ENCODE measurements at regions not wholly inside any gene's neighbourhood (a gene's known extent, or its start where the extent isn't known, plus 50 kb on each side); places are given as distances from the start of the nearest gene placed in this dataset.

- in situ Hi-C loops (cut with MboI) (no loop called here), intact Hi-C loops (cut with micrococcal nuclease) (no loop called here)
- 3% methylated on average over 2 of the region's 2 CpGs for WGBS (ENCODE audit: insufficient coverage, low coverage, missing lambda C conversion rate)
- no peak overlapping the region for H2AFZ ChIP-seq (ENCODE audit: low read depth, low read length)
- no peaks in the 10 kb centered on the region for H3K27me3 ChIP-seq (ENCODE audit: control insufficient read depth in 2 of 2, insufficient read depth in 2 of 2, low read length in 2 of 2)
- POLR2A ChIA-PET = no interaction called here
- no peaks in the 10 kb centered on the region for H3K36me3 ChIP-seq (ENCODE audit: control insufficient read depth, insufficient read depth, low read length)
- no peak for ATAC-seq
- H3K9me1 ChIP-seq (ENCODE audit: control insufficient read depth, insufficient read depth, low read length) = no peaks in the 10 kb centered on the region
- BruUV-seq (replicated peaks) = no TSS peak
- FAIRE-seq = no peak
- no peaks in the 10 kb centered on the region for H4K20me1 ChIP-seq (replicated peaks; ENCODE audit: control insufficient read depth, insufficient read depth, low read length)
- H3K9me3 ChIP-seq (replicated peaks; ENCODE audit: control insufficient read depth, insufficient read depth, low read depth, low read length) = 0 out of 2 replicates have a peak, but pooled peaks cover 2% of the 10 kb centered on the region
- no peak overlapping the region for H3K4me3 ChIP-seq
- no peak for DNase-seq (ENCODE audit: extremely low read depth in 1 of 4, low spot score in 3 of 4)
- CTCF ChIA-PET (ENCODE audit: low intra/inter-chr PET ratio) = no interaction called here
- H3K4me2 ChIP-seq (ENCODE audit: insufficient read depth, low read length) = no peak overlapping the region
- no peak overlapping the region for H3K27ac ChIP-seq (ENCODE audit: extremely low read depth, low read depth, low read length)
- no peak overlapping the region for H3K9ac ChIP-seq (ENCODE audit: insufficient read depth in 1 of 2, low read depth in 2 of 2, low read length in 2 of 2)
- H3K4me1 ChIP-seq (replicated peaks in 1 of 2; ENCODE audit: control insufficient read depth in 2 of 2, insufficient read depth in 2 of 2, low read length in 2 of 2) = no peaks in the 10 kb centered on the region
- no peaks in the 10 kb centered on the region for H3K79me2 ChIP-seq (ENCODE audit: control insufficient read depth, insufficient read depth, low read length)
- TF ChIP-seq CHD1 (IDR thresholded peaks at IDR 0.05; ENCODE audit: low read length) = no peak
- no peak for TF ChIP-seq SREBF1 (IDR thresholded peaks at IDR 0.05; ENCODE audit: borderline replicate concordance, low read depth, low read length)
- no peak for TF ChIP-seq MTA1 (IDR thresholded peaks at IDR 0.05; ENCODE audit: borderline replicate concordance)
- no peak for TF ChIP-seq XRCC5 (IDR thresholded peaks at IDR 0.05; ENCODE audit: low read depth, low read length)
- TF ChIP-seq TAF15 (IDR thresholded peaks at IDR 0.05; ENCODE audit: low read depth, low read length) = no peak
- no peak for TF ChIP-seq ZNF586 (CRISPR knock-in tag; conservative IDR thresholded peaks at IDR 0.05)
- TF ChIP-seq CHD4 (IDR thresholded peaks at IDR 0.05; ENCODE audit: insufficient read depth, insufficient replicate concordance, low read depth, low read length, poor library complexity, severe bottlenecking) = no peak
- no peak for TF ChIP-seq ZNF551 (CRISPR knock-in tag; IDR thresholded peaks at IDR 0.05)
- TF ChIP-seq TFE3 (CRISPR knock-in tag; IDR thresholded peaks at IDR 0.05) = no peak
- TF ChIP-seq NR0B1 (IDR thresholded peaks at IDR 0.05; ENCODE audit: partially characterized antibody) = no peak
- no peak for TF ChIP-seq PHB (CRISPR knock-in tag; IDR thresholded peaks at IDR 0.05)
- no peak for TF ChIP-seq WHSC1 (IDR thresholded peaks at IDR 0.05; ENCODE audit: low read length)
- TF ChIP-seq ZSCAN29 (IDR thresholded peaks at IDR 0.05) = no peak
- TF ChIP-seq CBX1 (IDR thresholded peaks at IDR 0.05; ENCODE audit: low read depth) = no peak
- no peak for TF ChIP-seq ZC3H11A (IDR thresholded peaks at IDR 0.05; ENCODE audit: low read depth, low read length)
- TF ChIP-seq, protein P1, sequence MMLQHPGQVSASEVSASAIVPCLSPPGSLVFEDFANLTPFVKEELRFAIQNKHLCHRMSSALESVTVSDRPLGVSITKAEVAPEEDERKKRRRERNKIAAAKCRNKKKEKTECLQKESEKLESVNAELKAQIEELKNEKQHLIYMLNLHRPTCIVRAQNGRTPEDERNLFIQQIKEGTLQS (IDR thresholded peaks at IDR 0.05) = no peak
- TF ChIP-seq, protein P1 (CRISPR knock-in tag; conservative IDR thresholded peaks at IDR 0.05) = no peak
- TF ChIP-seq, protein P2, sequence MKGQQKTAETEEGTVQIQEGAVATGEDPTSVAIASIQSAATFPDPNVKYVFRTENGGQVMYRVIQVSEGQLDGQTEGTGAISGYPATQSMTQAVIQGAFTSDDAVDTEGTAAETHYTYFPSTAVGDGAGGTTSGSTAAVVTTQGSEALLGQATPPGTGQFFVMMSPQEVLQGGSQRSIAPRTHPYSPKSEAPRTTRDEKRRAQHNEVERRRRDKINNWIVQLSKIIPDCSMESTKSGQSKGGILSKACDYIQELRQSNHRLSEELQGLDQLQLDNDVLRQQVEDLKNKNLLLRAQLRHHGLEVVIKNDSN (CRISPR knock-in tag; IDR thresholded peaks at IDR 0.05) = no peak
- no peak for TF ChIP-seq NCOA2 (IDR thresholded peaks at IDR 0.05; ENCODE audit: partially characterized antibody in 2 of 2)
Measured at GRCh38 chr1:239735111-239735510, 348.7 kb downstream of the CHRM3 start.

Data from K562 (cell line).